ENCODE measurements at regions not wholly inside any gene's neighbourhood (a gene's known extent, or its start where the extent isn't known, plus 50 kb on each side); places are given as distances from the start of the nearest gene placed in this dataset.

GRCh38 chr12:17503742-17504141 is 586.3 kb downstream of the RERGL start (continued):
- TF ChIP-seq E4F1 (CRISPR knock-in tag; IDR thresholded peaks at IDR 0.05; ENCODE audit: borderline replicate concordance), result no peak
- no peak for TF ChIP-seq MTA1 (IDR thresholded peaks at IDR 0.05; ENCODE audit: borderline replicate concordance)
- no peak for TF ChIP-seq MYNN (IDR thresholded peaks at IDR 0.05)
- TF ChIP-seq MYNN (CRISPR knock-in tag; IDR thresholded peaks at IDR 0.05), result no peak

- Histone ChIP-seq H3K27me3 (ENCODE audit: control insufficient read depth in 2 of 2, insufficient read depth in 2 of 2, low read length in 2 of 2) (no peaks in the 10 kb centered on the region), H4K20me1 (replicated peaks; ENCODE audit: control insufficient read depth, insufficient read depth, low read length) (no peaks in the 10 kb centered on the region), H3K4me2 (ENCODE audit: insufficient read depth, low read length) (no peak overlapping the region), H3K9me1 (ENCODE audit: control insufficient read depth, insufficient read depth, low read length) (no peaks in the 10 kb centered on the region), H2AFZ (ENCODE audit: low read depth, low read length) (no peak overlapping the region), H3K36me3 (ENCODE audit: control insufficient read depth, insufficient read depth, low read length) (no peaks in the 10 kb centered on the region), H3K4me1 (replicated peaks in 1 of 2; ENCODE audit: control insufficient read depth in 2 of 2, insufficient read depth in 2 of 2, low read length in 2 of 2) (no peaks in the 10 kb centered on the region), H3K9ac (ENCODE audit: insufficient read depth in 1 of 2, low read depth in 2 of 2, low read length in 2 of 2) (no peak overlapping the region), H3K4me3 (no peak overlapping the region), H3K9me3 (replicated peaks; ENCODE audit: control insufficient read depth, insufficient read depth, low read depth, low read length) (no peaks in the 10 kb centered on the region), H3K79me2 (ENCODE audit: control insufficient read depth, insufficient read depth, low read length) (no peaks in the 10 kb centered on the region), H3K27ac (ENCODE audit: extremely low read depth, low read depth, low read length) (no peak overlapping the region)
- DNase-seq (ENCODE audit: extremely low read depth in 1 of 4, low spot score in 3 of 4) (no peak), ATAC-seq (no peak), FAIRE-seq (no peak)
- CTCF ChIA-PET (ENCODE audit: low intra/inter-chr PET ratio), result no interaction called here
- POLR2A ChIA-PET, result no interaction called here
- WGBS (ENCODE audit: insufficient coverage, low coverage, missing lambda C conversion rate), result 0% methylated on average over 2 of the region's 4 CpGs
- intact Hi-C loops (cut with micrococcal nuclease), result no loop called here
- in situ Hi-C loops (cut with MboI), result no loop called here
- no TSS peak for BruUV-seq (replicated peaks)
- TF ChIP-seq MXI1 (IDR thresholded peaks at IDR 0.05; ENCODE audit: low read depth, low read length) (no peak), NBN (IDR thresholded peaks at IDR 0.05; ENCODE audit: low read depth) (no peak), HMG20A (CRISPR knock-in tag; conservative IDR thresholded peaks at IDR 0.05) (no peak), ATF1 (CRISPR knock-in tag; IDR thresholded peaks at IDR 0.05) (no peak), ATF1 (tag; IDR thresholded peaks at IDR 0.05) (no peak), ZNF431 (CRISPR knock-in tag; IDR thresholded peaks at IDR 0.05) (no peak), ZBTB43 (CRISPR knock-in tag; IDR thresholded peaks at IDR 0.05) (no peak), KLF16 (IDR thresholded peaks at IDR 0.05) (no peak), FOS (IDR thresholded peaks at IDR 0.05; ENCODE audit: extremely low read depth, insufficient read length) (no peak), ZNF695 (CRISPR knock-in tag; IDR thresholded peaks at IDR 0.05) (no peak), HNRNPLL (IDR thresholded peaks at IDR 0.05; ENCODE audit: low read depth, low read length, poor library complexity, severe bottlenecking) (no peak), AFF4 (CRISPR knock-in tag; IDR thresholded peaks at IDR 0.05) (no peak), ZNF444 (CRISPR knock-in tag; IDR thresholded peaks at IDR 0.05) (no peak), ZC3H11A (IDR thresholded peaks at IDR 0.05; ENCODE audit: low read depth, low read length) (no peak)
Observed at GRCh38 chr12:17489452-17489851, 600.5 kb downstream of the RERGL start.

All from K562 (cell line).